ENCODE measurements at regions not wholly inside any gene's neighbourhood (a gene's known extent, or its start where the extent isn't known, plus 50 kb on each side); places are given as distances from the start of the nearest gene placed in this dataset.

DNA sequence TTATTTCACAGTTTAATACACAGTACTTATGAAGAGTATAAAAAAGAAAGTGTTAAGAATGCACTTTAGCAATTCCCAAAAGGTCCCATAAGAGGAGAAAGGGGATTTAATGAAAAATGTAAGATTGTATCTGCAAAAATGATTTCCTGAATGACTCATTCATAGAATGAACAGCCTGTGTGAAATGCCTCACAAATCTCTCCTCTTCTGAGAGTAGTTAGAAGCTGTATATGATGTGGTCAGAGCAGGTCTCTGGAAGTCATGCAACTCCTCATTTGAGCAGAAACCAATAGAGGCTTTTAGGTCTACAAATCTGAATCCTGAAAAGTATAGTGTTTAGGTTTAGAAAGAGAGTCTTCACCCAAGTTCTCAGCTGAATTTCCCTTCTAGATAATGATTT lies 381.3 kb upstream of the INTU start:
- DNase-seq (ENCODE audit: low read depth) (peak; percentile 49), FAIRE-seq (peak; percentile 9)
- H3K9ac ChIP-seq (ENCODE audit: low read length) = no peak overlapping the region
- no peak overlapping the region for H3K4me3 ChIP-seq (ENCODE audit: insufficient read depth, low read depth, low read length)
- no peak overlapping the region for H3K27ac ChIP-seq (ENCODE audit: low read depth, low read length)
- H4K20me1 ChIP-seq (ENCODE audit: insufficient read depth, low read length) = no peaks in the 10 kb centered on the region
- Mint-ChIP-seq H3K36me3 (ENCODE audit: low read depth, unreplicated experiment) (no peaks in the 10 kb centered on the region), H3K4me1 (ENCODE audit: low read depth, unreplicated experiment) (peaks cover 12% of the 10 kb centered on the region), H3K27ac (ENCODE audit: unreplicated experiment) (no peak overlapping the region), H3K27me3 (ENCODE audit: low read depth, unreplicated experiment) (no peaks in the 10 kb centered on the region), H3K4me3 (ENCODE audit: unreplicated experiment) (no peak overlapping the region), H3K9me3 (ENCODE audit: unreplicated experiment) (peaks cover 3% of the 10 kb centered on the region)
- no peak for TF ChIP-seq EZH2 (IDR thresholded peaks at IDR 0.05; ENCODE audit: insufficient read depth, low read length)
- TF ChIP-seq, protein P1, sequence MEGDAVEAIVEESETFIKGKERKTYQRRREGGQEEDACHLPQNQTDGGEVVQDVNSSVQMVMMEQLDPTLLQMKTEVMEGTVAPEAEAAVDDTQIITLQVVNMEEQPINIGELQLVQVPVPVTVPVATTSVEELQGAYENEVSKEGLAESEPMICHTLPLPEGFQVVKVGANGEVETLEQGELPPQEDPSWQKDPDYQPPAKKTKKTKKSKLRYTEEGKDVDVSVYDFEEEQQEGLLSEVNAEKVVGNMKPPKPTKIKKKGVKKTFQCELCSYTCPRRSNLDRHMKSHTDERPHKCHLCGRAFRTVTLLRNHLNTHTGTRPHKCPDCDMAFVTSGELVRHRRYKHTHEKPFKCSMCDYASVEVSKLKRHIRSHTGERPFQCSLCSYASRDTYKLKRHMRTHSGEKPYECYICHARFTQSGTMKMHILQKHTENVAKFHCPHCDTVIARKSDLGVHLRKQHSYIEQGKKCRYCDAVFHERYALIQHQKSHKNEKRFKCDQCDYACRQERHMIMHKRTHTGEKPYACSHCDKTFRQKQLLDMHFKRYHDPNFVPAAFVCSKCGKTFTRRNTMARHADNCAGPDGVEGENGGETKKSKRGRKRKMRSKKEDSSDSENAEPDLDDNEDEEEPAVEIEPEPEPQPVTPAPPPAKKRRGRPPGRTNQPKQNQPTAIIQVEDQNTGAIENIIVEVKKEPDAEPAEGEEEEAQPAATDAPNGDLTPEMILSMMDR (IDR thresholded peaks at IDR 0.05; ENCODE audit: insufficient read depth, low read depth, low read length) = no peak
- no peak overlapping the region for H3K4me2 ChIP-seq (ENCODE audit: low read length)
- H3K9me3 ChIP-seq (ENCODE audit: insufficient read depth, low read depth, low read length) = no peaks in the 10 kb centered on the region
- no peaks in the 10 kb centered on the region for H3K27me3 ChIP-seq (ENCODE audit: insufficient read depth, low read length)
- H3K4me1 ChIP-seq (ENCODE audit: insufficient read depth, low read length) = no peaks in the 10 kb centered on the region
- H3K36me3 ChIP-seq (ENCODE audit: insufficient read depth, low read length) = no peaks in the 10 kb centered on the region
- no peaks in the 10 kb centered on the region for H3K79me2 ChIP-seq (ENCODE audit: insufficient read depth, low read length)
- H2AFZ ChIP-seq (ENCODE audit: low read depth, low read length) = no peak overlapping the region

DNA sequence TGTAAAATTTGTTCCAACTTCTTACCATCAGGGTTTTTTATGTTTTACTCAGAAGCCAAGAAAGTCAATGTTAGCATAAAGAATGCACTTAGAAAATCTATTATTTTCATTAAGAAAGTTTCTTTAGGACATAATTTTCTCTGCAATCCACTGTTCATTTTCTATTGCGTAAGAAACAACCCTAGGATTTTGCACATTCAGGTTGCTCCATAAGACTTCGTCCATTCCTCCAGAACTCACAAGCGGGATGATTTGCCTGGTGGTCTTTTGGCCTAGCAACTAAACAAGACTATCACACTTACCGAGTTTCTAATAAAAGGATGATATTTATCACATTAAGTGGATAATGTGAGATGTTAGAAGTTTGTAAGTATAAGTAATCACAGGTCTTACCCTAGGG lies 376.3 kb upstream of the INTU start:
- H2AFZ ChIP-seq (ENCODE audit: low read depth, low read length) = no peak overlapping the region
- DNase-seq (ENCODE audit: low read depth) (no peak), FAIRE-seq (no peak)
- H3K79me2 ChIP-seq (ENCODE audit: insufficient read depth, low read length) = no peaks in the 10 kb centered on the region
- Mint-ChIP-seq H3K27ac (ENCODE audit: unreplicated experiment) (no peak overlapping the region), H3K4me1 (ENCODE audit: low read depth, unreplicated experiment) (peaks cover under 1% of the 10 kb centered on the region), H3K27me3 (ENCODE audit: low read depth, unreplicated experiment) (no peaks in the 10 kb centered on the region), H3K36me3 (ENCODE audit: low read depth, unreplicated experiment) (no peaks in the 10 kb centered on the region), H3K4me3 (ENCODE audit: unreplicated experiment) (no peak overlapping the region), H3K9me3 (ENCODE audit: unreplicated experiment) (peaks cover 4% of the 10 kb centered on the region)
- H3K9ac ChIP-seq (ENCODE audit: low read length) = no peak overlapping the region
- no peaks in the 10 kb centered on the region for H3K4me1 ChIP-seq (ENCODE audit: insufficient read depth, low read length)
- H3K4me2 ChIP-seq (ENCODE audit: low read length) = no peak overlapping the region
- no peaks in the 10 kb centered on the region for H3K9me3 ChIP-seq (ENCODE audit: insufficient read depth, low read depth, low read length)
- TF ChIP-seq, protein P1 (IDR thresholded peaks at IDR 0.05; ENCODE audit: insufficient read depth, low read depth, low read length) = no peak
- no peak for TF ChIP-seq EZH2 (IDR thresholded peaks at IDR 0.05; ENCODE audit: insufficient read depth, low read length)
- H3K4me3 ChIP-seq (ENCODE audit: insufficient read depth, low read depth, low read length) = no peak overlapping the region
- no peaks in the 10 kb centered on the region for H3K36me3 ChIP-seq (ENCODE audit: insufficient read depth, low read length)
- H3K27me3 ChIP-seq (ENCODE audit: insufficient read depth, low read length) = no peaks in the 10 kb centered on the region
- H4K20me1 ChIP-seq (ENCODE audit: insufficient read depth, low read length) = no peaks in the 10 kb centered on the region
- H3K27ac ChIP-seq (ENCODE audit: low read depth, low read length) = no peak overlapping the region

DNA sequence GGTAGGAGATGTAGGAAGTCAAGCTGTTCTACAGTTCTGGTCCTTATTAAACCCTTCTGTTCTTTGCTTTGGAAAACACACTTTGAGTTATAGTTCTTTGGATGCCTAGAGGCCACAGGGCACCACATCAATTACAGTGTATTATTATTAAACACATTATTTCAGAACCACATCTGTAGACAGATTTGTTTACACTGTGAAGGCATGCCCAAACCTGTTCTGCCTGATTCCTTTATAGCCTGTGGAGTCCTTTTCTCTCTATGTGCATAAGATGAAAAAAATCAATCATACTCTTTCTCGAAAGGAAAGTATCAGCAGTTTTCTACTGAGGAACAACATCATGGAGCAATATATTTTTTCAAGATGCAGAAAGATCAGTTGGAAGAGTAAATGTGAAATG lies 371.3 kb upstream of the INTU start:
- no peaks in the 10 kb centered on the region for H3K4me1 ChIP-seq (ENCODE audit: insufficient read depth, low read length)
- H3K36me3 ChIP-seq (ENCODE audit: insufficient read depth, low read length) = no peaks in the 10 kb centered on the region
- no peaks in the 10 kb centered on the region for H3K9me3 ChIP-seq (ENCODE audit: insufficient read depth, low read depth, low read length)
- H4K20me1 ChIP-seq (ENCODE audit: insufficient read depth, low read length) = no peaks in the 10 kb centered on the region
- H3K79me2 ChIP-seq (ENCODE audit: insufficient read depth, low read length) = no peaks in the 10 kb centered on the region
- H3K27me3 ChIP-seq (ENCODE audit: insufficient read depth, low read length) = no peaks in the 10 kb centered on the region
- Mint-ChIP-seq H3K27ac (ENCODE audit: unreplicated experiment) (peak overlapping the region; percentile 55), H3K4me3 (ENCODE audit: unreplicated experiment) (no peak overlapping the region), H3K4me1 (ENCODE audit: low read depth, unreplicated experiment) (peaks cover 3% of the 10 kb centered on the region), H3K36me3 (ENCODE audit: low read depth, unreplicated experiment) (no peaks in the 10 kb centered on the region), H3K9me3 (ENCODE audit: unreplicated experiment) (peaks cover 2% of the 10 kb centered on the region), H3K27me3 (ENCODE audit: low read depth, unreplicated experiment) (no peaks in the 10 kb centered on the region)
- FAIRE-seq (no peak), DNase-seq (ENCODE audit: low read depth) (no peak)
- no peak overlapping the region for H3K27ac ChIP-seq (ENCODE audit: low read depth, low read length)
- no peak overlapping the region for H3K4me2 ChIP-seq (ENCODE audit: low read length)
- no peak overlapping the region for H3K4me3 ChIP-seq (ENCODE audit: insufficient read depth, low read depth, low read length)
- H3K9ac ChIP-seq (ENCODE audit: low read length) = no peak overlapping the region
- peak overlapping the region; percentile 0 for H2AFZ ChIP-seq (ENCODE audit: low read depth, low read length)
- no peak for TF ChIP-seq EZH2 (IDR thresholded peaks at IDR 0.05; ENCODE audit: insufficient read depth, low read length)
- TF ChIP-seq, protein P1 (IDR thresholded peaks at IDR 0.05; ENCODE audit: insufficient read depth, low read depth, low read length) = no peak
